Heart left ventricle (tissue), 16 donors: ENCODE measurements at regions not wholly inside any gene's neighbourhood (a gene's known extent, or its start where the extent isn't known, plus 50 kb on each side); places are given as distances from the start of the nearest gene placed in this dataset.

Source experiments
- ATAC-seq, 4 donors: fragments of 200-7000 bp; cut with Tn5 transposase; one replicate each; pipeline ENCODE4 v1.9.1; 2020 to 2022; ENCODE audit warnings: moderate library complexity in 4 of 4, mild to moderate bottlenecking in 3 of 4, moderate number of reproducible peaks in 1 of 4
- DNase-seq, 5 donors: peaks; one replicate each; pipeline ENCODE4 v3.0.0-alpha.2; 2020
- H3K27ac ChIP-seq, 12 donors: fragments of 200-600 bp; sonication (generic) in 4 of 12; one replicate each; pipeline versions ENCODE4 v1.5.0 to v1.8.0; 2016 to 2022; ENCODE audit warnings: mild to moderate bottlenecking in 2 of 12
- H3K27me3 ChIP-seq, 9 donors: fragments of 200-600 bp; sonication (generic) in 2 of 9; one replicate each; pipeline versions ENCODE4 v1.5.1 to v1.8.0; 2016 to 2022; ENCODE audit warnings: mild to moderate bottlenecking in 3 of 9
- H3K36me3 ChIP-seq, 9 donors: fragments of 200-600 bp; sonication (generic) in 2 of 9; one replicate each; pipeline versions ENCODE4 v1.5.0 to v1.8.0; 2018 to 2022; ENCODE audit warnings: mild to moderate bottlenecking in 2 of 9
- H3K4me1 ChIP-seq, 12 donors: fragments of 200-600 bp; sonication (generic) in 4 of 12; one replicate each; pipeline versions ENCODE4 v1.5.0 to v1.8.0; 2016 to 2022; ENCODE audit warnings: mild to moderate bottlenecking in 3 of 12
- H3K4me3 ChIP-seq, 12 donors: fragments of 200-600 bp; sonication (generic) in 4 of 12; one replicate each; pipeline versions ENCODE4 v1.5.0 to v1.8.0; 2017 to 2022; ENCODE audit warnings: mild to moderate bottlenecking in 9 of 12, moderate library complexity in 4 of 12
- H3K9me3 ChIP-seq, 12 donors: fragments of 200-600 bp; sonication (generic) in 4 of 12; one replicate each; pipeline versions ENCODE4 v1.5.0 to v1.8.0; 2016 to 2022; ENCODE audit warnings: mild to moderate bottlenecking in 1 of 12
- CTCF ChIP-seq, 12 donors: fragments of 200-600 bp; sonication (generic) in 4 of 12; IDR thresholded peaks; one replicate each; pipeline versions ENCODE4 v1.5.0 to v1.8.0; 2018 to 2022; ENCODE audit warnings: antibody characterized with exemption in 12 of 12, mild to moderate bottlenecking in 5 of 12
- POLR2A ChIP-seq, 2 donors: fragments of 450-650 bp; IDR thresholded peaks; one replicate each; pipeline ENCODE4 v1.6.1; 2017; ENCODE audit warnings: antibody characterized with exemption in 2 of 2, mild to moderate bottlenecking in 2 of 2, moderate library complexity in 2 of 2
- WGBS, 4 donors: extraction: QIAGEN DNeasy Blood & Tissue Kit in 2 of 4; methylation state at CpG; one replicate each; pipeline versions ENCODE4 v1.1.5 to v1.1.7; 2013 to 2018; 5-methylcytosine and 5-hydroxymethylcytosine counted together
- intact Hi-C, 10 donors: fragments of 100-400 bp; cut with DNase I; formaldehyde crosslinking; loops; one replicate each; pipeline versions ENCODE4 v1.11.1 to v1.14.2; 2022
- donor health status: ischemic (EF 13 %, LVEDD 7.1; RV severe dilation, severe dysfunction).
- donor health status: healthy with polysubstance abuse.
- donor health status: DM: no; HTN: yes; CAD: no.
- donor health status: DM: no; HTN: no; CAD: no.
- donor health status: ischemic (EF 25% LVEDD 6.9; RV normal size, moderate dysfunction).
- donor health status: ischemic (EF 25% LVEDD 5.7; RV mildly dilated, moderate dysfunction).
- donor health status: healthy.
- donor health status: DM: yes; HTN: yes; CAD: no.
- donor health status: ischemic (EF 35%, LVEDD 5.7; RV mildly dilated, moderate dysfunction).
- donor health status: nonischemic (EF 11% LVEDD 7.7; RV severe dilation, severe dysfunction).
- donor health status: DM: yes; HTN: yes; CAD: no.
- donor health status: PGD.
- donor health status: ischemic (EF 29% LVEDD 5.4; RV normal size, mild dysfunction).
- donor health status: nonischemic (EF 23%, LVEDD 6.1; RV moderate dilation, normal function).

GRCh38 chrX:861340-861890, 230.8 kb downstream of the SHOX start:
- Histone ChIP-seq H3K27ac (no peak overlapping the region), H3K27me3 (no peaks in the 10 kb centered on the region), H3K4me3 (no peak overlapping the region), H3K36me3 (no peaks in the 10 kb centered on the region), H3K9me3 (peaks cover 0 to 6% (median 0%) of the 10 kb centered on the region in 12 donors), H3K4me1 (no peaks in the 10 kb centered on the region)
- 50 to 63% (median 59%) methylated on average over 14 of the region's 14 CpGs for WGBS, 4 donors
- intact Hi-C loops = no loop called here
- DNase-seq (no peak), ATAC-seq (no peak)
- TF ChIP-seq CTCF (IDR thresholded peaks at IDR 0.05) (no peak), POLR2A (IDR thresholded peaks at IDR 0.05) (no peak)

GRCh38 chrX:859329-859728, 228.7 kb downstream of the SHOX start:
- intact Hi-C loops = no loop called here
- no peaks in the 10 kb centered on the region for H3K27me3 ChIP-seq
- no peak overlapping the region for H3K27ac ChIP-seq
- DNase-seq (no peak), ATAC-seq (no peak)
- no peak for TF ChIP-seq CTCF (IDR thresholded peaks at IDR 0.05)
- no peak for TF ChIP-seq POLR2A (IDR thresholded peaks at IDR 0.05)
- WGBS, 4 donors = 81 to 85% (median 84%) methylated on average over 1 of the region's 1 CpG
- peaks cover 0 to 6% (median 0%) of the 10 kb centered on the region in 12 donors for H3K9me3 ChIP-seq
- no peaks in the 10 kb centered on the region for H3K4me1 ChIP-seq
- H3K36me3 ChIP-seq = no peaks in the 10 kb centered on the region
- H3K4me3 ChIP-seq = no peak overlapping the region

GRCh38 chrX:858542-859078, 228.0 kb downstream of the SHOX start:
- no peak overlapping the region for H3K27ac ChIP-seq
- no peaks in the 10 kb centered on the region for H3K4me1 ChIP-seq
- ATAC-seq (no peak), DNase-seq (no peak)
- no peaks in the 10 kb centered on the region for H3K36me3 ChIP-seq
- H3K4me3 ChIP-seq = no peak overlapping the region
- 87 to 100% (median 91%) methylated on average over 1 of the region's 1 CpG for WGBS, 4 donors
- no peak for TF ChIP-seq CTCF (IDR thresholded peaks at IDR 0.05)
- no peaks in the 10 kb centered on the region for H3K27me3 ChIP-seq
- H3K9me3 ChIP-seq = peaks cover 0 to 6% (median 0%) of the 10 kb centered on the region in 12 donors
- intact Hi-C loops = no loop called here

- no peaks in the 10 kb centered on the region for H3K27me3 ChIP-seq
- no peaks in the 10 kb centered on the region for H3K36me3 ChIP-seq
- 77 to 84% (median 80%) methylated on average over 5 of the region's 5 CpGs for WGBS, 4 donors
- no peak overlapping the region for H3K27ac ChIP-seq
- H3K4me3 ChIP-seq = no peak overlapping the region
- H3K9me3 ChIP-seq = peaks cover 0 to 8% (median 0%) of the 10 kb centered on the region in 12 donors
- H3K4me1 ChIP-seq = no peaks in the 10 kb centered on the region
- ATAC-seq (no peak), DNase-seq (no peak)
- no peak for TF ChIP-seq CTCF (IDR thresholded peaks at IDR 0.05)
- TF ChIP-seq POLR2A (IDR thresholded peaks at IDR 0.05) = no peak
- intact Hi-C loops = no loop called here
These were observed 226.8 kb downstream of the SHOX start for GRCh38 chrX:857376-857775.
